NOMO-1 treated with dmso at 0.1 percent for 144 hours (cell line): ENCODE measurements at regions not wholly inside any gene's neighbourhood (a gene's known extent, or its start where the extent isn't known, plus 50 kb on each side); places are given as distances from the start of the nearest gene placed in this dataset.

ENCODE experiments used
- DNase-seq: peaks from one replicate; lab custom pipeline; 2025; ENCODE audit not compliant: unreplicated experiment; lab: John Stamatoyannopoulos, UW

- DNase-seq = no peak
Measured at GRCh38 chr14:71273366-71273765, 366.1 kb downstream of the PCNX1 start.

DNA sequence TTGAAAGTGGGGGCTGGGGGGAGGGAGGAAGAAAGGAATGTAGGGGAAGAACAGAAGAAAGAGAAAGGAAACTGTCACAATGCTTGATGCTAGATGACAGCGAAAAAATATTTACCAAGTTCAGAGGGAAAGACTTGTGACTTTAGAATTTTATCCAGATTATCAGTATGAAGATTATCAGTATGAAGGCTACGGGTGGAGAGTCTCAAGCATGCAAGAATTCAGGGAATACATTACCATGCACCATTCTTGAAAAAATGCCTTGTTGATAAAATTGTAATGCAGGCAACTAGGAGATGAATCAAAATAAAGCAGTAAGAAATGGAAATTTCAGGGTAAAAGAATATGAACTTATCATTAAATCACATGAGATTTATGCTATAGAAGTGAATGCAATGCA, 376.8 kb downstream of the PCNX1 start:
- no peak for DNase-seq

DNA sequence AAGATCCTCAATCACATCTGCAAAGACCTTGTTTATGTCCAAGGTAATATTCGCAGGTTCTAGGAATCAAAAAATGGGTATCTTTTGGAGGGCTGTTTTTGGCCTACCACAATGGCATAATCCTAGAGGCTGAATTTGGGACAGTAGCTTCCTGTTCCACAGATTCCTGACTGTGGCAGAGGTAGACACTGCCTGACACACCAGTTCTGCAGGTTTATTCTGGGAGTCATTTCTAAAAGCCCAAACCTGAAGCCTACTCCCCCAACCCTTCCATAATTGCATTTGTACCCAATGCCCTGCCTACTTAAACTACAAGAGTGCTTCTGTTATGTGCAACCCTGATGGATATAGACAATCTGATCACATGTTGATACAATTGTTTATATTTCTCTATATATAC, 378.9 kb downstream of the PCNX1 start:
- DNase-seq = no peak

GRCh38 chr14:71287567-71287966, 380.3 kb downstream of the PCNX1 start:
- DNase-seq = no peak

- no peak for DNase-seq
Measured at GRCh38 chr14:71289536-71289935, 382.3 kb downstream of the PCNX1 start.

- no peak for DNase-seq
Measured at GRCh38 chr14:71290301-71290700, 383.0 kb downstream of the PCNX1 start.

DNA sequence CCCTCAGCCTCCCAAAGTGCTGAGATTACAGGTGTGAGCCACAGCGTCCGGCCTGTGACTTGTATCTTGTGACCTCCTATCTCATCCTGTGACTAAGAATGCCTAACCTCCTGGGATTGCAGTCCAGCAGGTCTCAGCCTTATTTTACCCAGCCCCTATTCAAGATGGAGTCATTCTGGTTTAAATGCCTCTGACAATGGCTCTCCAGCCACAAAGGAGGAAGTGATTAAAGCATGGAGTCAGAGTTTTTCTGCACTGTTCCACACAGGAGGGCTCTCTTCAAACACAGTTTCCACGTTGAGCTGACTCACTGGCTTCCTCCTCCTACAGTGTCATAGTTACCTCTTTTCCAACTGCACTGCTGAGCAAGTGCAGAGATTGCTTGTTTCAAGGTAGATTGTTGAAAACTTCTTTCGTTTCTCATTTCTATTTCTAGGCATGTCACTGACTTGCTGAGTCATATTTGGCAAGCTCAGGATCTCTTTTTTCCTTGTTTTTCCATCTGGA, 383.8 kb downstream of the PCNX1 start:
- peak; percentile 70 for DNase-seq

- no peak for DNase-seq
Measured at GRCh38 chr14:71296184-71296583, 388.9 kb downstream of the PCNX1 start.

- DNase-seq = no peak
Measured at GRCh38 chr14:71300566-71301330, 393.5 kb downstream of the PCNX1 start.

GRCh38 chr14:71301611-71302010, 394.4 kb downstream of the PCNX1 start:
- no peak for DNase-seq

DNA sequence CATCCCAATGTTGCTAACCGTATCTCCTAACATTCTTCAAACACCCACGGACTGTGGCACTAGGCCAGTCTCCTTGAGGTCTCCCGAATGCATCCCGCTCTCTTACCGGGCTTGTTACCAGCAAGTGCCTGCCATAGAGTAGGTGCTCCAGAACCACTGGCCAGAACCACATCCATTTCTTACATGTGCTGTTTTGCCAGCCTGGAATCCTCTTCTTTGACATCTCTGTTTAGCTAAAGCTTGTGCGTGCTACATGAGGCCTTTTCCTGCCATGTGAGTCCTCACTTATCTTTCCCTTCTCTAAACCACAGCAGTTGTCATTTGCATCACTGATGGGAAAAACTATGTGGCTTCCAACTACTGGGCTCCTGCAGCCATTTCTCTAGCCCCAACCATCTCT, 397.4 kb downstream of the PCNX1 start:
- no peak for DNase-seq

DNA sequence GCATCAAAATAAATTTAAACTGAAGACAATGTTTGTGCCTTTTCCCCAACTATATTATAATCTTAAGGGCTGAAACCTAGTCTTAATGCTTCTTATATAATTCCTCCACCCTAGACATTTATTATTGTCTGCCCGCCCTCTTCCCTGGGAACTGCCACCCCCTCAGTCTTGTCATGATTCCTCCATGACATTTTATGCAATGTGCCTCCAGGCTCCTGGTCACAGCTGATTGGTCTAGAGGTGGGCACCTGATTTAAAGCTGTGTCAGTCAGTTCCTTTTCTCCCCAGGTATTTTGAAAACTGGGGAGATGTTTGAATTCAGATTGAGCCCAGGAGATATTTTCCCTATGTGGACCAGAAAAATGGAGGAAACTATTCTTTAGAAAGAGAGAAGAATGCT, 401.4 kb downstream of the PCNX1 start:
- no peak for DNase-seq

DNA sequence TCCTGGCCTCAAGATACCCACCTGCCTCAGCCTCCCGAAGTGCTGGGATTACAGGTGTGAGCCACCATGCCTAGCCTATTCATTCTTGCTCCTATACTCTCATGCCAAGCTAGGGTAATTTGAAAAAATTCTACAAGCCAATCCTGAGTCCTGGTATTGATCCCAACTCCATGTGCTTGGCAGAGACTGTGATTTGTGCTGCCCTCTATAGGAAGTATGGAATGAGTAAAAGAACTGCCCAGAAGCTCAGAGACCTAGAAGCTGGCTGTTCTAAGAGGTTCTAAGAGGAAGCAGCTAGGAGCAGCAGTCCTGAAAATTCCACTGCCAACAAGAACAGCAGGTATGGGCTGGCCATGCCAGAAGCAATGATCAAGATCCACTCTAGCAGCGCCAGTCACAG, 402.5 kb downstream of the PCNX1 start:
- DNase-seq = no peak

DNA sequence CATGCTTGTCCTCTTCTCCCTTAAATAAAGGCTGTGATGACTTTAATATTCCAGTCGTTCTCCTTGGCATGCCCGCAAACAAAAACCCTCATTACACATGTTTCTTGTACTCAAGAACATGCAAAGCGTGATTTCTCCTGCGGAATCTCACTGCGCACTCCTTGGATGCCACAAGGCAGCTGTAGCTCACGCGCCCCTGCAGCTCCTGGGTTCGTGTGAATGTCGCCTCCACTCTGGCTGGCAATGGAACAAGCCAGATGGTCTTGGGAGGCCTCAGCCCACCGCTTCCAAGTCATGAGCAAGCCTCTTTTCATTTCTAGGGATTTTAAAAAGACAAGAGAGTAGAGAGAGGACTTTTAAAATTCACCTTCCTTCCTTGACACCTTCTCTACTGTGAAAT, 403.8 kb downstream of the PCNX1 start:
- DNase-seq = no peak

- no peak for DNase-seq
Measured at GRCh38 chr14:71314717-71315116, 407.5 kb downstream of the PCNX1 start.

DNA sequence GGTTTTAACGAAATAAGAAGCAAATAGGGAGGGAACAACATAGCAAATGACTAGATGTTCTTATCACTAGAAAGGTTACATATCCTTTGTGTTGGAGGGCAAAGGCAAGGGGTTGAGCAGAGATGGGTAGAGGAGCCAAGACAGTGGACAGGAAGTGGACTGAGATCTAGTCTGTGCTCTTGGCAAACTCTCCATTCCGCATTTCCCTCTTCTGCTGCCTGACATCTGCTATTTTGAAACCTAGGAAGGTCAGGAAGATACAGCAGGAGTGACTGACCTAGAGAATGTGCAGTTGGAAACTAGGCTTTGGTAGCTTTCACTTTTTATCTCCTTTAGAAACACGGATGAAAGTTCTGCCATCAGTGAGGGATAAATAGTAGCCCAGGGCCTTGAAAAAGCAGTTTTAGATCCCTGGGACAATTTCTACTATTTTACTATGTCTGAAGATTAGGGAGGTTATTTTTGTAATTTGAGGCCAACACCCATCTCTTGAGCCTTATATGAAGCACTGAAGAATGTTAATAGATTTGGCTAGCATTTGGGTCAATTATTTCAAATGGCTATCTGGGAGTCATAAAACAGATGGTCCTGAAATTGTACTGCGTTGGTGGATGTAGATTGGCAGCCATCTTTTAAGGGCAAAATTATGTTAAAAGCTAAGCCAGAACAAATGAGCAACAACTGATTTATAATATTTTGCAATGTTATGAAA, 410.3 kb downstream of the PCNX1 start:
- no peak for DNase-seq

DNA sequence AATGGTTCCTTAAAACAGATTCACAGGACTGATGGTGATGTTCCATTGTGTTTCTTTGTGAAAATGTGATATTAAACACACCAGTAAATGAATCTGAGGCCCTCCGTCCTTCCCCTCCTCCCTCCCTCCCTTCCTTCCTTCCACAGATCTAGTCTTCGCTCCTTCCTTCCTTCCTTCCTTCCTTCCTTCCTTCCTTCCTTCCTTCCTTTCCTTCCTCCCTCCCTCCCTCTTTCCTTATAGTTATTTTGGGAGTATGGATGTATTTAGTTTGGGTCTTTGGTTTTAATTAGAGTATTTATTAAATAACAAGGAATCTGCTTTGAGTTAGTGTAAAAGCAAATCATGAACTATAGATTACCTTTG, 410.8 kb downstream of the PCNX1 start:
- DNase-seq = no peak

- DNase-seq = no peak
Measured at GRCh38 chr14:71319666-71320065, 412.4 kb downstream of the PCNX1 start.

GRCh38 chr14:71320107-71320733, 413.0 kb downstream of the PCNX1 start, which contains the start of gene SIPA1L1:
TSS of gene SIPA1L1 (plus strand) at chr14:71320476.
- peak; percentile 99 for DNase-seq

DNA sequence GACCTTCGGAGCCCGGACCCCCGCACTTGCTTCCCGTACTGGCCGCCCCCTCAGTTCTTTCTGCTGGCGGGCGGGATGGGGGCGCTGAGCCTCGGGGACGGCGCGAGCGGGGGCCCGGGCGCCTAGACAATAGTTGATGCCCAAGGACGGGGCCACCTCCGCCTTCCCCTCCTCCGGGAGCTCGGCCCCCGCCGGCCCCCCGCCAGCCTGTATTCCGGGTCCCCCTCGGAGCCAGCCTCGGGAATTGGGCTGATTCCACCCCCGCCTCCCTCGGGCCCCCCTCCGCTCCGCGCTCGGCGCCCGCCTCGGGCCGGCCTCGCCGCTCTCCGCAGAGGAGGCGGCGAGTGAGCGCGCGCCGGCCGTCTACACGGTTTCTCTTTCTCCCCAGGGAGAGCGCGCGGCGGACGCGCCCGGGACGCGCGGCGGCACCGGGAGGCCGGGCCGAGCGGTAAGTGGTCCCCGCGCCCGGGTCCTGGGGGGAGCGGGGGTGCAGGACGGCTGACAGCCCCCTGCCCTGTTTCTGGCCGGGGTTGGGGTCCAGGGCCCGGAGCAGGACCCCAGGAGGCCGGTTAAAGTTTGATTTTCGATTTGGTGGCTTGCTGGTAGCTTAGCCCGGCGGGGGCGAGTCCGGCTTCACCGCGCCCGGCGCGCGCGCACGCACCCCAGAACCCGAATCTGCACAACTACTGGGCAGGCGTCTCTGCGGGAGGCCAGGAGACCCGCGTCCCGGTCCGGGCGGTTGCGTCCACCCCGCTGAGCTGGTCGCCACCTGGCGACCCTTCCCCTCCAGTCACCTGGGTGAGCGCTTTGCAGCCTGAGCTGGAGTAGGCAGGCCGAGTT, 413.7 kb downstream of the PCNX1 start:
- DNase-seq = peak; percentile 4
